ENCODE measurements at regions not wholly inside any gene's neighbourhood (a gene's known extent, or its start where the extent isn't known, plus 50 kb on each side); places are given as distances from the start of the nearest gene placed in this dataset.

DNA sequence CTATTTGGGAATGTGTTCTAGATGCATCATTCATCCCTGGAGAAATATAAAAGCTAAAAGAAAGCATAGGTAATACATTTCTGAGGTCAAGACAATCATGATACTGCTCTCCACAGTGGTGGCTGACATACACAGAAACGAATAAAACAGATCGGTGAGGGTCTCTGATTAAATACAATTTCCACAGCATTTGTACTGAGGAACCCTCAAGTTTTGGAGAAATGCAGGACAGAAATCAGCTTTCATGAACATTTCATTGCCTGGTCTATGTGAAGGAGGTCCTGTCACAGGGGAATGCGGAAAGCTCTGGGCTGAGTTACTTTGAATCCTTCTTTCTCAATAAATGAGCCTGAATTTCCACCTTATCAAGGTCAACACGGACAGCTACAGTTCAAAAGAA, 67.9 kb upstream of the ITGB1 start:
- TF ChIP-seq, protein P1, sequence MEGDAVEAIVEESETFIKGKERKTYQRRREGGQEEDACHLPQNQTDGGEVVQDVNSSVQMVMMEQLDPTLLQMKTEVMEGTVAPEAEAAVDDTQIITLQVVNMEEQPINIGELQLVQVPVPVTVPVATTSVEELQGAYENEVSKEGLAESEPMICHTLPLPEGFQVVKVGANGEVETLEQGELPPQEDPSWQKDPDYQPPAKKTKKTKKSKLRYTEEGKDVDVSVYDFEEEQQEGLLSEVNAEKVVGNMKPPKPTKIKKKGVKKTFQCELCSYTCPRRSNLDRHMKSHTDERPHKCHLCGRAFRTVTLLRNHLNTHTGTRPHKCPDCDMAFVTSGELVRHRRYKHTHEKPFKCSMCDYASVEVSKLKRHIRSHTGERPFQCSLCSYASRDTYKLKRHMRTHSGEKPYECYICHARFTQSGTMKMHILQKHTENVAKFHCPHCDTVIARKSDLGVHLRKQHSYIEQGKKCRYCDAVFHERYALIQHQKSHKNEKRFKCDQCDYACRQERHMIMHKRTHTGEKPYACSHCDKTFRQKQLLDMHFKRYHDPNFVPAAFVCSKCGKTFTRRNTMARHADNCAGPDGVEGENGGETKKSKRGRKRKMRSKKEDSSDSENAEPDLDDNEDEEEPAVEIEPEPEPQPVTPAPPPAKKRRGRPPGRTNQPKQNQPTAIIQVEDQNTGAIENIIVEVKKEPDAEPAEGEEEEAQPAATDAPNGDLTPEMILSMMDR (conservative IDR thresholded peaks at IDR 0.05), result no peak
- no peak for TF ChIP-seq EZH2 (IDR thresholded peaks at IDR 0.05; ENCODE audit: low read depth)

Measured in PC-9 (cell line).